ENCODE measurements at regions not wholly inside any gene's neighbourhood (a gene's known extent, or its start where the extent isn't known, plus 50 kb on each side); places are given as distances from the start of the nearest gene placed in this dataset.

DNA sequence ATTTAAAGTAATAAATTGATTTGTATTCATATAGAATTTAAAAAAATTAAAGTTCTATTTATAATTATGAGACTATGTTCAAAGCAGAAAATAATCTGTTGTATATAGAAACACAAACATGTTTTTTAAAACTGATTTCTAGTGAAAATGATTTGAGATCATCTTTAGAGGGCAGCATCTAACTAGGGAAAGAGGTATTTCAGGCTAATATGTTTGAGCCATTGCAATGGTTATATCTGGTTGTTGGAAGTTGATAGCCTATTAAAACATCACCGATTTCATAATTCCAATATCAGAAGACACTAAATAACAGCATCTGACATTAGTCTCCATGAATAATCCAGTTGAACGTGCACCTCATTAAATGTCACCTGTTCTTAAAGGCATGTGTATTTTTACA lies 79.8 kb upstream of the SLITRK6 start:
- H3K27me3 ChIP-seq (ENCODE audit: control insufficient read depth in 2 of 2, insufficient read depth in 2 of 2, low read length in 2 of 2): no peaks in the 10 kb centered on the region
- Mint-ChIP-seq H3K36me3 (no peaks in the 10 kb centered on the region), H3K9me3 (peaks cover 0 to 3% (median 0%) of the 10 kb centered on the region in 7 donors), H3K4me1 (no peaks in the 10 kb centered on the region), H3K4me3 (no peak overlapping the region), H3K27me3 (ENCODE audit: low read depth in 3 of 3) (peaks cover 0 to 2% (median 0%) of the 10 kb centered on the region in 3 donors), H3K27ac (no peak overlapping the region)
- WGBS (ENCODE audit: insufficient coverage): no CpG with 5 or more reads among the region's 2 CpGs
- H3K27ac ChIP-seq (ENCODE audit: low read depth in 1 of 2, low read length in 2 of 2): no peak overlapping the region
- no peaks in the 10 kb centered on the region for H3K9me3 ChIP-seq (replicated peaks in 1 of 2; ENCODE audit: control insufficient read depth in 1 of 2, insufficient read depth in 1 of 2, low read length in 2 of 2)
- no peak overlapping the region for H3K4me3 ChIP-seq (replicated peaks in 1 of 3; ENCODE audit: low read depth in 2 of 3, low read length in 3 of 3)
- TF ChIP-seq, protein P1, sequence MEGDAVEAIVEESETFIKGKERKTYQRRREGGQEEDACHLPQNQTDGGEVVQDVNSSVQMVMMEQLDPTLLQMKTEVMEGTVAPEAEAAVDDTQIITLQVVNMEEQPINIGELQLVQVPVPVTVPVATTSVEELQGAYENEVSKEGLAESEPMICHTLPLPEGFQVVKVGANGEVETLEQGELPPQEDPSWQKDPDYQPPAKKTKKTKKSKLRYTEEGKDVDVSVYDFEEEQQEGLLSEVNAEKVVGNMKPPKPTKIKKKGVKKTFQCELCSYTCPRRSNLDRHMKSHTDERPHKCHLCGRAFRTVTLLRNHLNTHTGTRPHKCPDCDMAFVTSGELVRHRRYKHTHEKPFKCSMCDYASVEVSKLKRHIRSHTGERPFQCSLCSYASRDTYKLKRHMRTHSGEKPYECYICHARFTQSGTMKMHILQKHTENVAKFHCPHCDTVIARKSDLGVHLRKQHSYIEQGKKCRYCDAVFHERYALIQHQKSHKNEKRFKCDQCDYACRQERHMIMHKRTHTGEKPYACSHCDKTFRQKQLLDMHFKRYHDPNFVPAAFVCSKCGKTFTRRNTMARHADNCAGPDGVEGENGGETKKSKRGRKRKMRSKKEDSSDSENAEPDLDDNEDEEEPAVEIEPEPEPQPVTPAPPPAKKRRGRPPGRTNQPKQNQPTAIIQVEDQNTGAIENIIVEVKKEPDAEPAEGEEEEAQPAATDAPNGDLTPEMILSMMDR (IDR thresholded peaks at IDR 0.05): no peak
- H3K36me3 ChIP-seq (replicated peaks in 1 of 2; ENCODE audit: control insufficient read depth in 1 of 2, insufficient read depth in 2 of 2, low read length in 2 of 2): no peaks in the 10 kb centered on the region
- H3K4me2 ChIP-seq (replicated peaks; ENCODE audit: extremely low read depth, low read length, poor library complexity, severe bottlenecking): no peak overlapping the region
- intact Hi-C loops (cut with micrococcal nuclease): no loop called here
- H2AFZ ChIP-seq (ENCODE audit: insufficient read depth, low read depth, low read length, poor library complexity, severe bottlenecking): no peak overlapping the region
- H3K4me1 ChIP-seq (ENCODE audit: control insufficient read depth in 1 of 2, insufficient read depth in 2 of 2, low read length in 2 of 2): no peaks in the 10 kb centered on the region
- H3K9ac ChIP-seq (ENCODE audit: insufficient read depth, low read length, poor library complexity, severe bottlenecking): no peak overlapping the region
- no peaks in the 10 kb centered on the region for H3K79me2 ChIP-seq (ENCODE audit: insufficient read depth, low read length)
- no peaks in the 10 kb centered on the region for H4K20me1 ChIP-seq (ENCODE audit: insufficient read depth, low read length)
- DNase-seq: no peak

DNA sequence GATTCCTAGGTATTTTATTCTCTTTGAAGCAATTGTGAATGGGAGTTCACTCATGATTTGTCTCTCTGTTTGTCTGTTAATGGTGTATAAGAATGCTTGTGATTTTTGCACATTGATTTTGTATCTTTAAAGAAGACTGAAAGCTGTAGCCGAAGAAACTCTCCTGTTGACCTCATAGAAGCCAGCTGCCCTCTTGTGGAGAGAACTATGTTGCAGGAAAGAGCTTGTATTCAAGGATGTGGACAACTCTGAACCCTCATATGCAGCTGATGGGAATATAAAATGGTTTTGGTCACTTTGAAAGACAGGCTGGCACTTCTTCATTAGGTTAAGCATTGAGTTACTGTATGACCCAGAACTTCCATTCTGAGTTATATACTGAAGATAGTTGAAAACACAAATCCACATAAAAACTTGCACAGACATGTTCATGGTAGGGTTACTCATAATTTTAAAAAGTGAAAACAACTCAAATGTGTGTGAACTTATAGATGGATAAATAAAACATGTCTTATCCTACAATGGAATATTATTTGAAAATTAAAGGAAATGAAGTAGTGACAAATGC lies 65.8 kb upstream of the SLITRK6 start:
- intact Hi-C loops (cut with micrococcal nuclease): no loop called here
- no peak overlapping the region for H3K4me3 Mint-ChIP-seq
- Histone ChIP-seq H3K36me3 (replicated peaks in 1 of 2; ENCODE audit: control insufficient read depth in 1 of 2, insufficient read depth in 2 of 2, low read length in 2 of 2) (no peaks in the 10 kb centered on the region), H2AFZ (ENCODE audit: insufficient read depth, low read depth, low read length, poor library complexity, severe bottlenecking) (no peak overlapping the region), H3K79me2 (ENCODE audit: insufficient read depth, low read length) (no peaks in the 10 kb centered on the region), H3K4me2 (replicated peaks; ENCODE audit: extremely low read depth, low read length, poor library complexity, severe bottlenecking) (no peak overlapping the region), H3K9me3 (replicated peaks in 1 of 2; ENCODE audit: control insufficient read depth in 1 of 2, insufficient read depth in 1 of 2, low read length in 2 of 2) (no peaks in the 10 kb centered on the region), H3K4me1 (ENCODE audit: control insufficient read depth in 1 of 2, insufficient read depth in 2 of 2, low read length in 2 of 2) (no peaks in the 10 kb centered on the region), H3K27ac (ENCODE audit: low read depth in 1 of 2, low read length in 2 of 2) (no peak overlapping the region), H4K20me1 (ENCODE audit: insufficient read depth, low read length) (no peaks in the 10 kb centered on the region), H3K4me3 (replicated peaks in 1 of 3; ENCODE audit: low read depth in 2 of 3, low read length in 3 of 3) (no peak overlapping the region), H3K9ac (ENCODE audit: insufficient read depth, low read length, poor library complexity, severe bottlenecking) (no peak overlapping the region), H3K27me3 (ENCODE audit: control insufficient read depth in 2 of 2, insufficient read depth in 2 of 2, low read length in 2 of 2) (no peaks in the 10 kb centered on the region)
- no peaks in the 10 kb centered on the region for H3K36me3 Mint-ChIP-seq
- peaks cover 0 to 2% (median 0%) of the 10 kb centered on the region in 3 donors for H3K27me3 Mint-ChIP-seq (ENCODE audit: low read depth in 3 of 3)
- H3K4me1 Mint-ChIP-seq: no peaks in the 10 kb centered on the region
- TF ChIP-seq, protein P1 (IDR thresholded peaks at IDR 0.05): no peak
- 90% methylated on average over 1 of the region's 1 CpG for WGBS (ENCODE audit: insufficient coverage)
- H3K27ac Mint-ChIP-seq: no peak overlapping the region
- peaks cover 0 to 5% (median 2%) of the 10 kb centered on the region in 7 donors for H3K9me3 Mint-ChIP-seq
- no peak for DNase-seq

Measured in CD14-positive monocyte (primary cell).